Keratinocyte (primary cell): ENCODE measurements at regions not wholly inside any gene's neighbourhood (a gene's known extent, or its start where the extent isn't known, plus 50 kb on each side); places are given as distances from the start of the nearest gene placed in this dataset.

Source experiments
- DNase-seq: peaks from one replicate; pipeline ENCODE4 v3.0.0-alpha.2; 2011; ENCODE audit warnings: low read depth, missing footprints, low spot score
- FAIRE-seq: peaks from 2 replicates; lab custom pipeline; 2011; peaks lifted over from hg19 to GRCh38; lab: Jason Lieb, UNC
- H2AFZ ChIP-seq: 2 replicates; pipeline ENCODE4 v1.6.0; 2012; ENCODE audit warnings: low read length, control low read depth, inconsistent platforms; ENCODE audit not compliant: control insufficient read depth
- H3K27ac ChIP-seq: 2 replicates; pipeline ENCODE4 v1.5.1; 2011; ENCODE audit warnings: low read length; ENCODE audit not compliant: control insufficient read depth, insufficient read depth
- H3K27me3 ChIP-seq: 3 replicates; pipeline ENCODE4 v1.6.0; 2011; ENCODE audit warnings: low read length; ENCODE audit not compliant: control insufficient read depth, insufficient read depth; ENCODE audit errors: extremely low read depth
- H3K36me3 ChIP-seq, 2 experiments: 2 replicates in 1 of 2; 3 replicates in 1 of 2; pipeline ENCODE4 v1.5.1; 2011; ENCODE audit warnings: low read length in 2 of 2, mild to moderate bottlenecking in 1 of 2; ENCODE audit not compliant: control insufficient read depth in 2 of 2, insufficient read depth in 2 of 2; ENCODE audit errors: extremely low read depth in 1 of 2
- H3K4me1 ChIP-seq: 3 replicates; pipeline ENCODE4 v1.5.1; 2011; ENCODE audit warnings: low read length; ENCODE audit not compliant: control insufficient read depth, insufficient read depth; ENCODE audit errors: extremely low read depth
- H3K4me2 ChIP-seq: 3 replicates; pipeline ENCODE4 v1.6.0; 2011; ENCODE audit warnings: low read depth, low read length; ENCODE audit not compliant: control insufficient read depth, insufficient read depth; ENCODE audit errors: extremely low read depth
- H3K4me3 ChIP-seq, 3 experiments: fragments of 200-600 bp in 1 of 3; sonication (generic) in 1 of 3; 2 replicates in 2 of 3; 3 replicates in 1 of 3; pipeline ENCODE4 v1.5.1; 2011 to 2016; ENCODE audit warnings: low read length in 3 of 3, mild to moderate bottlenecking in 3 of 3, control low read depth in 2 of 3, inconsistent platforms in 1 of 3, low read depth in 1 of 3, mixed read lengths in 1 of 3, mixed run types in 1 of 3, moderate library complexity in 1 of 3; ENCODE audit not compliant: control insufficient read depth in 2 of 3, insufficient read depth in 2 of 3; ENCODE audit errors: extremely low read depth in 1 of 3
- H3K79me2 ChIP-seq: 2 replicates; pipeline ENCODE4 v1.6.0; 2012; ENCODE audit warnings: low read length; ENCODE audit not compliant: control insufficient read depth, insufficient read depth
- H3K9ac ChIP-seq: 3 replicates; pipeline ENCODE4 v1.6.0; 2011; ENCODE audit warnings: low read length; ENCODE audit not compliant: control insufficient read depth, insufficient read depth; ENCODE audit errors: extremely low read depth
- H3K9me1 ChIP-seq: 3 replicates; pipeline ENCODE4 v1.6.0; 2011; ENCODE audit warnings: low read length; ENCODE audit not compliant: control insufficient read depth, insufficient read depth; ENCODE audit errors: extremely low read depth
- H3K9me3 ChIP-seq: 2 replicates; pipeline ENCODE4 v1.5.1; 2012; ENCODE audit warnings: low read depth, low read length; ENCODE audit not compliant: control insufficient read depth
- H4K20me1 ChIP-seq: 3 replicates; pipeline ENCODE4 v1.6.0; 2011; ENCODE audit warnings: low read length; ENCODE audit not compliant: control insufficient read depth, insufficient read depth; ENCODE audit errors: extremely low read depth
- CTCF ChIP-seq, 3 experiments: IDR thresholded peaks in 1 of 3; conservative IDR thresholded peaks in 1 of 3; optimal IDR thresholded peaks in 1 of 3; 2 replicates in 2 of 3; 3 replicates in 1 of 3; pipeline versions ENCODE3 to v1.5.1; 2011; ENCODE audit warnings: low read length in 3 of 3, mild to moderate bottlenecking in 3 of 3, moderate library complexity in 2 of 3, control low read depth in 1 of 3, inconsistent platforms in 1 of 3; ENCODE audit not compliant: insufficient read depth in 2 of 3; ENCODE audit errors: extremely low read depth in 1 of 3
- EZH2 ChIP-seq: IDR thresholded peaks from one replicate; pipeline ENCODE4 v1.6.1; 2012; ENCODE audit warnings: inconsistent platforms, mild to moderate bottlenecking, low read length, moderate library complexity
- dilution Hi-C: fragments of 300-500 bp; cut with MboI; formaldehyde crosslinking; loops from one replicate; pipeline ENCODE4 v1.7.0; 2020; ENCODE audit warnings: low sequenced_read_pairs; ENCODE audit not compliant: extremely low pct_ligation_motif_present

- Histone ChIP-seq H3K4me1 (no peaks in the 10 kb centered on the region), H2AFZ (no peak overlapping the region), H4K20me1 (no peaks in the 10 kb centered on the region), H3K4me2 (no peak overlapping the region), H3K9me1 (no peaks in the 10 kb centered on the region), H3K36me3 (no peaks in the 10 kb centered on the region), H3K4me3 (no peak overlapping the region), H3K9me3 (no peaks in the 10 kb centered on the region), H3K79me2 (no peaks in the 10 kb centered on the region), H3K9ac (no peak overlapping the region), H3K27me3 (no peaks in the 10 kb centered on the region), H3K27ac (no peak overlapping the region)
- TF ChIP-seq EZH2 (no peak), CTCF (optimal IDR thresholded peaks at IDR 0.05 in 1 of 3, IDR thresholded peaks at IDR 0.05 in 1 of 3, conservative IDR thresholded peaks at IDR 0.05 in 1 of 3; ENCODE audit: extremely low read depth in 1 of 3, insufficient read depth in 2 of 3, low read length in 3 of 3) (no peak)
- FAIRE-seq: no peak
- no peak for DNase-seq
- dilution Hi-C loops: no loop called here
These were observed 103.4 kb upstream of the ITGA6 start for GRCh38 chr2:172323861-172324597.

GRCh38 chr2:172326211-172326509 lies 101.2 kb upstream of the ITGA6 start:
- Histone ChIP-seq H3K9me3 (no peaks in the 10 kb centered on the region), H3K36me3 (no peaks in the 10 kb centered on the region), H2AFZ (no peak overlapping the region), H3K4me2 (no peak overlapping the region), H4K20me1 (no peaks in the 10 kb centered on the region), H3K9me1 (no peaks in the 10 kb centered on the region), H3K4me3 (no peak overlapping the region), H3K27me3 (no peaks in the 10 kb centered on the region), H3K79me2 (no peaks in the 10 kb centered on the region), H3K27ac (no peak overlapping the region), H3K4me1 (no peaks in the 10 kb centered on the region), H3K9ac (no peak overlapping the region)
- dilution Hi-C loops: no loop called here
- DNase-seq: no peak
- FAIRE-seq: no peak
- no peak for TF ChIP-seq CTCF (optimal IDR thresholded peaks at IDR 0.05 in 1 of 3, IDR thresholded peaks at IDR 0.05 in 1 of 3, conservative IDR thresholded peaks at IDR 0.05 in 1 of 3; ENCODE audit: extremely low read depth in 1 of 3, insufficient read depth in 2 of 3, low read length in 3 of 3)
